ENCODE measurements at regions not wholly inside any gene's neighbourhood (a gene's known extent, or its start where the extent isn't known, plus 50 kb on each side); places are given as distances from the start of the nearest gene placed in this dataset.
"Not testable (repeated sequence)": the region's sequence is repeated elsewhere in the genome, so short reads cannot be mapped to it uniquely, and the experiment has no call there.

GRCh38 chr5:9733486-9733885, 103.3 kb upstream of the TAS2R1 start:
- no peak for TF ChIP-seq CTCF (IDR thresholded peaks at IDR 0.05; ENCODE audit: control insufficient read depth, insufficient read depth, low read depth, low read length, missing control alignments)
- no peak for DNase-seq (ENCODE audit: low read depth)
- H3K4me3 ChIP-seq (ENCODE audit: control insufficient read depth, low read depth, low read length): no peak overlapping the region

- H3K4me3 ChIP-seq (ENCODE audit: control insufficient read depth, low read depth, low read length): no peak overlapping the region
- no peak for TF ChIP-seq CTCF (IDR thresholded peaks at IDR 0.05; ENCODE audit: control insufficient read depth, insufficient read depth, low read depth, low read length, missing control alignments)
- no peak for DNase-seq (ENCODE audit: low read depth)
These were observed 101.0 kb upstream of the TAS2R1 start for GRCh38 chr5:9731159-9731558.

DNA sequence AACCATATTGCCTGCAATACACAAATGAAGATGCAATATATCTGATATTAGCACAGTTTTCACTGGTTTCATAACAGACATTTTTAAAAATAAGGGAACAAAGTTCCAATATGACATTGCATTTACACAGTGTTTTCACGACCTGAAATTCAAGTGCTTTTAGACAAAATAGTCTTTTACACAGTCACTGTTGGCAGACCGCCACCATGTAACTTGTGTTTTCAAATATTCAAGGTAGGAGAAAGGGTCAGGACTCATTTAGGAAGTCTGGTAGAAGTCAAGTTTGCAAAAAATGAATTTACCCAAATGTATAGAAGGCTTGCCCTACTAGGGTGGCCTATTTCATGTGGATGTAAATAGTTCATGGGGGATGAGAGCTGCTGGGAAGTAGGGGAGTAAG, 98.1 kb upstream of the TAS2R1 start:
- no peak overlapping the region for H3K4me3 ChIP-seq (ENCODE audit: control insufficient read depth, low read depth, low read length)
- no peak for TF ChIP-seq CTCF (IDR thresholded peaks at IDR 0.05; ENCODE audit: control insufficient read depth, insufficient read depth, low read depth, low read length, missing control alignments)
- DNase-seq (ENCODE audit: low read depth): no peak

DNA sequence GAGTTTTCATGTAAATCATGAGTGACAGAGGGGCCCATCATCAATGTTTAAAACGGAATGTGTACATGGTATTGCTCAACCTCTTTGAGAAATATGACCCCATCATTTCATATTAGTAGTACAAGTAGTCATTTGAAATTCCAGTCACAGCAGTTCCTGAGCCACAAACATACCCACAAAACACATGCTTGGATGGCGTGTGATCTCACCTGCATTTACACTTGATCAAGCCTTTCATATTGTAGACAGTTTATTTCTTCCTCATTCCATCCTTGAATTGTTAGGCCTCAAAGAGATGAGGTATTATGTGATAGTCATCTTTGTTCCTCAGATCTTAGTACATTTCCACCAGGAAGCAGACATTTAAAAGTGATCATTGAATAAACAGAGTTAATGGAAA, 96.8 kb upstream of the TAS2R1 start:
- no peak for TF ChIP-seq CTCF (IDR thresholded peaks at IDR 0.05; ENCODE audit: control insufficient read depth, insufficient read depth, low read depth, low read length, missing control alignments)
- no peak for DNase-seq (ENCODE audit: low read depth)
- H3K4me3 ChIP-seq (ENCODE audit: control insufficient read depth, low read depth, low read length): no peak overlapping the region

GRCh38 chr5:9725265-9725664, 95.1 kb upstream of the TAS2R1 start:
- H3K4me3 ChIP-seq (ENCODE audit: control insufficient read depth, low read depth, low read length); DNase-seq (ENCODE audit: low read depth): not testable (repeated sequence)

GRCh38 chr5:9724707-9725106, 94.6 kb upstream of the TAS2R1 start:
- DNase-seq (ENCODE audit: low read depth): no peak
- no peak overlapping the region for H3K4me3 ChIP-seq (ENCODE audit: control insufficient read depth, low read depth, low read length)
- TF ChIP-seq CTCF (IDR thresholded peaks at IDR 0.05; ENCODE audit: control insufficient read depth, insufficient read depth, low read depth, low read length, missing control alignments): no peak

DNA sequence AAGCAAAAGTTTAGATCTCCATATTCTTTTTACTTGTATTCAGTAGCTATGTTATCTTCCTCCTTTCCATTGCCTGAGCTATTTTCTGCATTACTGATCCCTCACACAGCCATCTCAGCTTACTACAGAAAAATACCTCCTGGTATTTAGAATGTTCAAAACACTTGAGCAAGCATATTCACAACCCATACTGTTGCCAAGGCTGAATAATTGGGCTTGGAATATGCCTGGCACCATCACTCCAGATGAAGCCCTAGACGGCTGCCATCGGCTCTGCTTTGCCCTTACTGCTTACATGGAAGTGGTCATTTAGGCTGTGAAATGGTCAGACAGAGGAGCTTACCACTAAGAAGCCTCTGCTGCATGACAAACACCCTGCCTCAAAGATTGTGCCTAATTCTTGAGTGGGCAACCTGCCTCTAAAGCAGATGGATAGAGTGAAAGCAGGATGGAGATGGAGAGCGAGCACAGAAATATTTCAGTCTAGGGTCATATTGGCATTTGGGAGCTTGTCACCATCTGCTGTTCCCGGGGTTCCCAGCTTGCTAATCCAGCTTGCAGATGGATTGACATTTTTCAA, 92.5 kb upstream of the TAS2R1 start:
- no peak for TF ChIP-seq CTCF (IDR thresholded peaks at IDR 0.05; ENCODE audit: control insufficient read depth, insufficient read depth, low read depth, low read length, missing control alignments)
- no peak for DNase-seq (ENCODE audit: low read depth)
- H3K4me3 ChIP-seq (ENCODE audit: control insufficient read depth, low read depth, low read length): no peak overlapping the region
